Stimulated activated CD4-positive, alpha-beta T cell treated with anti-CD3 and anti-CD28 coated beads, Interleukin-15, amount 100 ng/mL, for 48 hours (primary cell): ENCODE measurements at regions not wholly inside any gene's neighbourhood (a gene's known extent, or its start where the extent isn't known, plus 50 kb on each side); places are given as distances from the start of the nearest gene placed in this dataset.

Experiments
- DNase-seq, 2 donors: peaks; one replicate each; pipeline ENCODE4 v3.0.0-alpha.2; 2020; ENCODE audit warnings: low read depth in 2 of 2

DNA sequence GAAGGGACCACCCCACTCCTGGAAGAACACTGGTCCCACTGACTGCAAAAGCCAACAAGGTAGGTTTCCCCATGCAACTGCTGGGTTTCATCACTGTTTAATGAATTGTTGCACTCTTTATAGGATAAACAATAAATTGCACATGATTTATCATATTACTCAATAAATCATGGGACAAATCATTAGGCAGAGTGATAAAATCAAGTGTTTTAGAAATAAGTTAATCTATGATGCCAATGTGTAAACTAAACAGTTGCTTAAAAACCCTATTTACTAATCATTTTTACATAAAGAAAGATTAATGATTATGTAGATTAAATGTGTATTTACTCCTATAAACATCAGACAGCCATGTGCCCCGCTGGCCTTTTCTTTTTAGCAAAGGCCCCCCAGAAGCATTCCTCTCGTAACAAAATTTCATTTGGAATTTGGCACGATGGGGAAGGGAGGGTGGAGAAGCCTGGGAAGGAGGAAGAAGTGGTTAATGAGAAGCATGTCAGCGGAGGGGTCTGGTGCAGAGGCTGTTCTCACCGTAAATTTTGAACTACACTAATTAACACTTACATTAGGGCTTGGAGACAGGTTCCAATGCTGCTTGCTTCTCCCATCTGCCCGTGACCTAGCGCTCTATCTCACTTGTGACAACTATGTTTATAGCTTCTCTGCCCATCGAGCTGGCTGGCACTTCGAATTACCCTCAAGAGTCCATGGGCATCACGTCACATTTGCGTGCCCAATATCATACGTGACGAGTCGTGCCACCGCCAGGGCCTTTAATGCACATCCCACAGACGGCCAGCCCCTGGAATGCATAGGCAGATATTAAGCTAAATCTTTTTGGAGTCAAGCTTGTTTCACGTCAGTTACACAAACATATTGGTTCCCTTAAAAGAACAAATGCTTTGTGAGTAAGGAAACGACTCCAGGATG lies 357.7 kb upstream of the TSHZ3 start:
- DNase-seq = no peak

DNA sequence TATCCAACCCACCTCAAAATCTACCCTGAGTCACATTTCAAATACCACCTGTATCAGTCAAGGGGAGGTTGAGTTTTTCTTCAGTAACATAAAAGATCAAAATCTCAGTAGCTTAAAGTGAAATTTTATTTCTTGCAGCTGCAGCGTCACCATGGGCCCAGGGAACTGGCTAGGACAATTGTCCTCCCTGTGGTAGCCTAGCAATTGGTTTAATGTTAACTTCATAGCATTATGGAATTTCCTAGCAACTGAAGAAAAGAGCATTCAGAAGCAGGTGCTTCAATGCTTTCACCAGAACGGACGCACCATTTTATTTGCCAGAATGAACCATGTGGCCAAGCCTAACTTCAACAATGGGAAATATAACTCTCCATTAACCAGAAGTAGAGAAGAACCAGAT lies 359.3 kb upstream of the TSHZ3 start:
- DNase-seq = no peak

GRCh38 chr19:31709476-31709875 lies 360.2 kb upstream of the TSHZ3 start:
- DNase-seq = no peak

- no peak for DNase-seq
Measured at GRCh38 chr19:31715249-31715945, 366.2 kb upstream of the TSHZ3 start.

DNA sequence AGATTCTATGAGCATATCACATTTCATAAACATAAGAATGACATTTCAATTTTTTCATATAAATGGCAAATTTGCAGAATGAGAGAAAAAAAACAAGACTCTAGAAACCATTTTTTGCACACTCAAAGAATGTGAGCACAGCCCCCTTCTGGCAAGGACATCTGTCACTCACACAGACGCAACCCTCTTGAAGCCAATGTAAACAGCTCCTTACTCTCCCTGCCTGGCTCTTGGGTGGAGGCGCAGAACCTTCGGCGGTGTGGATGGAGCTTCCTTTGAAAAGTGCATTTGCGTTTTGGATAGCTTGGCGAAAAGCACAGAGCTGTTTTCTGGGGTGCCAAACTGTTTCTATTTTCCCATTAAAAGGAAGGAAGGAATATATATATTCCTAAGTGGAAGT lies 367.6 kb upstream of the TSHZ3 start:
- no peak for DNase-seq

GRCh38 chr19:31717269-31717923 lies 368.2 kb upstream of the TSHZ3 start:
- no peak for DNase-seq

GRCh38 chr19:31718032-31718431 lies 368.8 kb upstream of the TSHZ3 start:
- no peak for DNase-seq

DNA sequence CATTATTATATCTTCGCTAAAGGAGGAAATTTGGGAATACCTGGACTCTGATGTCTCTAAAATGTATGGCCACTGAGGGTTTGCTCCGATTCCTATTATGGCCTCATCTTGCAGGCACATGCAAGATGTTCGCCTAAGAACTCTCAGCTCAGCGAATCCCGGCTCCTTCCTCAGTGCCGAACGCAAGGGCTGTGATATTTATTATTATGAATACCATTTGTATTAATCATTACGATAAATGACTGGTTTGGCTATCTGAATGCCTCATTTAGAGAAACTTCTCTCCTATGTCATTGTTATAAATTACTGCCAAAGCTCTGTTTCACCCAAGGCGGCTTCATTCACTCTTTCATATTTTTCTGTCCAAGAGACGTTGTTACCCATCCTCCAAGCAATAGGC lies 369.7 kb upstream of the TSHZ3 start:
- DNase-seq = no peak

GRCh38 chr19:31723101-31723500 lies 373.9 kb upstream of the TSHZ3 start:
- DNase-seq = no peak

DNA sequence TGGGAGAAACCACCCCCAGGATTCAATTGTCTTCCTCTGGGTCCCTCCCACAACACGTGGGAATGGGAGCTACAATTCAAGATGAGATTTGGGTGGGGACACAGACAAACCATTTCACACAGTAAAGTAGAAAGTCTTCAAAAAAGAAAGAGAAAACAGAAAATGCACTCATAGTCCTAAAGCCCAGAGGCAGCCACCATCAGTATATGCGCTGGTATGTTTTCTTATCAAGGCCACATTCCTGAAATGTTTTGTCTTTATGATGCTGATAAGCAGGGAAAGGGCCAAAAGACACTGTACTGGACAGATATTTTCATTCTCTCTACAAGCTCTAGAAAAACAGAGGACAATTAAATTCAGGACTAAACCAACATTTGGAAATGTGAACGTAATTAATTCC lies 375.8 kb upstream of the TSHZ3 start:
- DNase-seq = no peak

- DNase-seq = no peak
Measured at GRCh38 chr19:31727536-31727935, 378.3 kb upstream of the TSHZ3 start.

GRCh38 chr19:31730270-31730669 lies 381.0 kb upstream of the TSHZ3 start:
- no peak for DNase-seq

DNA sequence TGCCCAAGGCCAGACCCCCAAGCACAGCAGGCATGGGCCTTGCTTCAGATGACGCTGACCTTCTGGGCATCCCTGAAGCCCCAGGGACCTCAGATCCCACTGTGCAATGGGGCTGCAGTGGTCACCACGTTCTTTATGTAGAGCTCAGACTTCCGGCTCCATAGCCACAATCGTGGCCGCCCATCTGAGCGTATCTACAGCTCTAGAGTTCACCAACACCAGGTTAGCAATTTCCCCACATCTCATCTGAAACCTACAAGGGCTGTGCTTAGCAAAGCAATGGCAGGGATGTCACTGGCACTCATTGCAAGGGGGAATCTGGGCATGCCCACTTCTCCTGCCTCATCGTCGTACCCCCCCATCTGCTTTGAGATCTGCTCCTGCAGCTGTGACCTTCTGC lies 384.4 kb upstream of the TSHZ3 start:
- DNase-seq = no peak

GRCh38 chr19:31742249-31742648 lies 393.0 kb upstream of the TSHZ3 start:
- DNase-seq = no peak

GRCh38 chr19:31745731-31746130 lies 396.5 kb upstream of the TSHZ3 start:
- DNase-seq = no peak

DNA sequence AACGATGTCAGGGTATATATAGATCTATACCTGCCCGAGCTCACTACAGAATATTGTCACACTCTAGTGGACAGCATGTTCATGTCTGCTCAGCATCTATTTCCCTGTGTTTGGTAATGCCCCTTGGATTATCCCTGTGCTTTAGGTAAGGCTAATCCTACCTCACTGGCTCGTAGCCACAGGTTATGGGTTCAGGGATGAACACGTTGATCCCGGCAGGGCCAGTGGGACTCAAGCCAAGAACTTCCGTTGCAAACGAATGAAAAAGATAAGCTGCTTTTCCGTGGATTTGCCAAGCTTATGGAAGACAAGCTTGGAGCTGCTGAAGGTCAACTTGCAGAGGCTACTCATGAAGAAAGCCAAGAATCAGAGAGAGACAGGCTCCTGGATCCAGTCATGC lies 400.0 kb upstream of the TSHZ3 start:
- DNase-seq = no peak

DNA sequence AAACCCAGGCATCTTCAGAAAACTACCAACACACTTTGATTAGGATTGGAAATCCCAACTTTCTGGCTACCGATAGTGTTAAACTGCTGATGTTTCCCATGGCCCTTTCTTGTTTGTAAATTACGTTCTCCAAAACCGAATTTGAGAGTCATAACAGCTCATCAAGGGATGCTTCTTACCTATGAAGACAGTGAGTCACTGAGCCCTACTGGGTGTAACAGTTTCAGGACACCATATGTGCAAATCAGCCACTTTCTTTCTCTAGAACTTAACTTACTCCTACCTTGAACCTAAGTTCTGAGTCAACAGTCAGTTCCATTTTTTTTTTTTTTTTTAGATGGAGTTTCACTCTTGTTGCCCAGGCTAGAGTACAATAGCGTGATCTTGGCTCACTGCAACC lies 410.1 kb upstream of the TSHZ3 start:
- DNase-seq = no peak

DNA sequence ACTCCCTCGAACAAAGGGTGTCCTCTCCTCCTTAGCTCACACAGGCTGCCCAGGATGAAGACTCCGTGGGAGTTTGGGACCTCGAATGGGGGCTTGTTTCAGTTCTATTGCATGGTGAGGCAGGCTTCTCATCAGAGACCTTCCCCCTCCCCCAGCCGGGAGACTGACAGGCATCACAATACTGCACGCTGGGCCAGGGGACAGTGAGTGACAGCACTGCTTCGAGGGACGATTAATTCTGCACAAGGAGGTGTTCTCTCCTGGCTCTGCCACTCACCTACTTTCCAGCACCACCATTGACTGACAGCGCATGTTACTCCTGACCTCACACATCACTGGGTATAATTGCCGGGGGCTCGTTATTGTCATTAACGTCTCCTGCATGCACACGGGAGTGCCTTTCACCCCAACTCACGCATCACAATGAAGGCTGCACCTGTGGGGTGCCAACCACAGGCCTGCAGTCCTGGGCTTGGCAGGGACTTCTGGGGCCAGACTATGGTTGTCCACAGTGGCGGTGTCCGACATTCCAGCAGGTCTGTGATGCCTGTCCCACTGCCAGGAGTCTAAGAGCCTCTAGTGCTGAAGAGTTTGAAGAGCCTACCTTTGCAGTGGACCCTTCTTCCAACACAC lies 412.2 kb upstream of the TSHZ3 start:
- no peak for DNase-seq

- DNase-seq = no peak
Measured at GRCh38 chr19:31770223-31770622, 421.0 kb upstream of the TSHZ3 start.

GRCh38 chr19:31772915-31773314 lies 423.7 kb upstream of the TSHZ3 start:
- DNase-seq = no peak

DNA sequence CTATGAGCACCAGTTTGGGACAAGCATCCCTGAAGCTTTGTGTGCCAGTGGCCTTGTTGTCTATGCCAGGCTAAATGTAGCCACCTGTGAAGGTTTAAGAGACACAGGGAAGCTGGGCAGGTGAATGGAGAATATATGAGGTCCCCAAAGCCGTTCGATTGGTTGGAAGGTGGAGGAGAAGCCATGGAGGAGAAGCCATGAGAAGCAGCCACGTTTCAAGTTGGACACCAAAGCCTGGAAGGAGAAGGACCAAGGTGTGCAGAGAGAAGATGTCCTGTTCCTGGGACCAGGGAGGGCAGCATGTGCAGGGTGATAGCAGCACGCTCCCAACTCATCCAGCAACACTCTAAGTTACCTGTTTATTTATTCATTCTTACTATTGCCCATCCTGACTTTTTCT lies 432.3 kb upstream of the TSHZ3 start:
- no peak for DNase-seq

DNA sequence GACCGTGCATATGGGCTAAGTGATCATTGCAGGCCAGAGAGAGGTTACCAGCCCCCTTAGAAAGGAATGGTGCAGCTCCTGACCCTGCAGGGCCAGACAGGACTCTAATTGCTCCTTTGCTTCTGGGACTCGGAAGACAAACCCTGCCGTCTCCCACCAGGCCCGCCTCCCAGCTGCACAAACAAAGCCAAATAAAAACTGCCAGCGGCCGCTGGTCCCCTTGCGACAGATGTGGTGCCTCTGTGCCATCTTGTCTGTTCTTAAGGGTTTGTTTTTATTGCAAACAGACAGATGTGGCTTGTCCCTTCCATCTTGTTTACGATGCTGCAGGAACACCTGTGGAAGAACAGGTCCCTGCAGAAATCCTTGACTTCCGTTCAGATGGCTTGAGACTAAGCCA lies 434.4 kb upstream of the TSHZ3 start:
- no peak for DNase-seq
